Activated CD8-positive, alpha-beta memory T cell treated with anti-CD3 and anti-CD28 coated beads for 24 hours (primary cell): ENCODE measurements at regions not wholly inside any gene's neighbourhood (a gene's known extent, or its start where the extent isn't known, plus 50 kb on each side); places are given as distances from the start of the nearest gene placed in this dataset.

Source experiments
- DNase-seq: peaks from one replicate; pipeline ENCODE4 v3.0.0-alpha.2; 2020

- no peak for DNase-seq
Observed at GRCh38 chr10:130776724-130777123, 534.8 kb downstream of the TCERG1L start.

- DNase-seq = no peak
Observed at GRCh38 chr10:130777507-130778165, 533.9 kb downstream of the TCERG1L start.

- DNase-seq = no peak
Observed at GRCh38 chr10:130778166-130778545, 533.4 kb downstream of the TCERG1L start.

- no peak for DNase-seq
Observed at GRCh38 chr10:130780763-130781162, 530.8 kb downstream of the TCERG1L start.

- DNase-seq = no peak
Observed at GRCh38 chr10:130781206-130781605, 530.3 kb downstream of the TCERG1L start.

- no peak for DNase-seq
Observed at GRCh38 chr10:130781623-130782022, 529.9 kb downstream of the TCERG1L start.

GRCh38 chr10:130782467-130782866 is 529.1 kb downstream of the TCERG1L start:
- no peak for DNase-seq

GRCh38 chr10:130784326-130784725 is 527.2 kb downstream of the TCERG1L start:
- DNase-seq = no peak

GRCh38 chr10:130786365-130786966 is 525.1 kb downstream of the TCERG1L start:
- DNase-seq = no peak

GRCh38 chr10:130787243-130787642 is 524.3 kb downstream of the TCERG1L start:
- DNase-seq = no peak

- DNase-seq = no peak
Observed at GRCh38 chr10:130787821-130788220, 523.7 kb downstream of the TCERG1L start.

- DNase-seq = no peak
Observed at GRCh38 chr10:130790339-130790738, 521.2 kb downstream of the TCERG1L start.

GRCh38 chr10:130792096-130792845 is 519.2 kb downstream of the TCERG1L start:
- no peak for DNase-seq

- DNase-seq = no peak
Observed at GRCh38 chr10:130795819-130796218, 515.7 kb downstream of the TCERG1L start.

GRCh38 chr10:130799532-130799931 is 512.0 kb downstream of the TCERG1L start:
- no peak for DNase-seq

GRCh38 chr10:130800281-130800680 is 511.2 kb downstream of the TCERG1L start:
- DNase-seq = no peak

- DNase-seq = no peak
Observed at GRCh38 chr10:130801276-130801675, 510.2 kb downstream of the TCERG1L start.

- no peak for DNase-seq
Observed at GRCh38 chr10:130801784-130802183, 509.7 kb downstream of the TCERG1L start.

- no peak for DNase-seq
Observed at GRCh38 chr10:130802301-130802700, 509.2 kb downstream of the TCERG1L start.

- DNase-seq = no peak
Observed at GRCh38 chr10:130804281-130804680, 507.2 kb downstream of the TCERG1L start.

GRCh38 chr10:130804778-130805634 is 506.5 kb downstream of the TCERG1L start:
- DNase-seq = peak; percentile 3

- DNase-seq = peak; percentile 24
Observed at GRCh38 chr10:130805635-130806030, 505.9 kb downstream of the TCERG1L start.

- peak; percentile 21 for DNase-seq
Observed at GRCh38 chr10:130806426-130806825, 505.1 kb downstream of the TCERG1L start.
